Body of pancreas (tissue), 4 donors: ENCODE measurements at regions not wholly inside any gene's neighbourhood (a gene's known extent, or its start where the extent isn't known, plus 50 kb on each side); places are given as distances from the start of the nearest gene placed in this dataset.

Source experiments
- CTCF ChIP-seq, 7 experiments: fragments of 450-650 bp in 4 of 7; fragments of 200-600 bp in 3 of 7; sonication (generic) in 3 of 7; IDR thresholded peaks; one replicate each; pipeline ENCODE4 v1.5.1; 2016 to 2019; ENCODE audit warnings: antibody characterized with exemption in 7 of 7
- POLR2A ChIP-seq, 3 donors: fragments of 450-650 bp; IDR thresholded peaks; one replicate each; pipeline ENCODE4 v1.6.1; 2016; ENCODE audit warnings: antibody characterized with exemption in 3 of 3, mild to moderate bottlenecking in 2 of 3

- TF ChIP-seq CTCF (IDR thresholded peaks at IDR 0.05) (no peak), POLR2A (IDR thresholded peaks at IDR 0.05) (no peak)
Measured at GRCh38 chr2:235378944-235379343, 114.9 kb upstream of the AGAP1 start.
